D721Med (cell line): ENCODE measurements at regions not wholly inside any gene's neighbourhood (a gene's known extent, or its start where the extent isn't known, plus 50 kb on each side); places are given as distances from the start of the nearest gene placed in this dataset.
"Not testable (repeated sequence)": the region's sequence is repeated elsewhere in the genome, so short reads cannot be mapped to it uniquely, and the experiment has no call there.

Source experiments
- DNase-seq: peaks from one replicate; pipeline ENCODE4 v3.0.0; 2011; ENCODE audit warnings: low spot score; ENCODE audit not compliant: insufficient read length
- FAIRE-seq: peaks from 2 replicates; lab custom pipeline; 2011; peaks lifted over from hg19 to GRCh38; lab: Jason Lieb, UNC
- TF ChIP-seq, protein P1 (sequence below): IDR thresholded peaks from 2 replicates; pipeline ENCODE4 v1.5.1; 2012; ENCODE audit warnings: mild to moderate bottlenecking, control low read depth; ENCODE audit not compliant: insufficient read depth; ENCODE audit errors: missing control alignments

DNA sequence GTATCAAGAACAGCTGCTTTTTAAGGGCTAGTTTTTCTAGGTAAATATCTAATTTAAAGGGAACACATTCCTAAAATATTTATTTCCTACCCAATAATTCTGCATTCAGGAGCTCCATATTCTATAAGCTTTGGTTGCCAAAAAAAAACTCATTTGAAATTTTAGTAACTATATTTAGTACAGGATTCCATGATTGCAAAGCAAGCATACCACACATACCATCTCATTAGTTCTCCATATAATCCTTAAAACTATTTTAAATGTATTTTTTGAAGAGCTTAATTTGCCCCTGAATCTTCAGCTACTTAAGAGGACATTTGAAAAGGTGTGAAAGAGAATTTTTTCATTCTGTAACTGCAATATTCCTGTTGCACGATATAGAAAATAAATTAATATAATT, 877.0 kb downstream of the NR2F1-AS1 start:
- TF ChIP-seq, protein P1, sequence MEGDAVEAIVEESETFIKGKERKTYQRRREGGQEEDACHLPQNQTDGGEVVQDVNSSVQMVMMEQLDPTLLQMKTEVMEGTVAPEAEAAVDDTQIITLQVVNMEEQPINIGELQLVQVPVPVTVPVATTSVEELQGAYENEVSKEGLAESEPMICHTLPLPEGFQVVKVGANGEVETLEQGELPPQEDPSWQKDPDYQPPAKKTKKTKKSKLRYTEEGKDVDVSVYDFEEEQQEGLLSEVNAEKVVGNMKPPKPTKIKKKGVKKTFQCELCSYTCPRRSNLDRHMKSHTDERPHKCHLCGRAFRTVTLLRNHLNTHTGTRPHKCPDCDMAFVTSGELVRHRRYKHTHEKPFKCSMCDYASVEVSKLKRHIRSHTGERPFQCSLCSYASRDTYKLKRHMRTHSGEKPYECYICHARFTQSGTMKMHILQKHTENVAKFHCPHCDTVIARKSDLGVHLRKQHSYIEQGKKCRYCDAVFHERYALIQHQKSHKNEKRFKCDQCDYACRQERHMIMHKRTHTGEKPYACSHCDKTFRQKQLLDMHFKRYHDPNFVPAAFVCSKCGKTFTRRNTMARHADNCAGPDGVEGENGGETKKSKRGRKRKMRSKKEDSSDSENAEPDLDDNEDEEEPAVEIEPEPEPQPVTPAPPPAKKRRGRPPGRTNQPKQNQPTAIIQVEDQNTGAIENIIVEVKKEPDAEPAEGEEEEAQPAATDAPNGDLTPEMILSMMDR, result no peak
- DNase-seq, result no peak
- FAIRE-seq, result no peak

DNA sequence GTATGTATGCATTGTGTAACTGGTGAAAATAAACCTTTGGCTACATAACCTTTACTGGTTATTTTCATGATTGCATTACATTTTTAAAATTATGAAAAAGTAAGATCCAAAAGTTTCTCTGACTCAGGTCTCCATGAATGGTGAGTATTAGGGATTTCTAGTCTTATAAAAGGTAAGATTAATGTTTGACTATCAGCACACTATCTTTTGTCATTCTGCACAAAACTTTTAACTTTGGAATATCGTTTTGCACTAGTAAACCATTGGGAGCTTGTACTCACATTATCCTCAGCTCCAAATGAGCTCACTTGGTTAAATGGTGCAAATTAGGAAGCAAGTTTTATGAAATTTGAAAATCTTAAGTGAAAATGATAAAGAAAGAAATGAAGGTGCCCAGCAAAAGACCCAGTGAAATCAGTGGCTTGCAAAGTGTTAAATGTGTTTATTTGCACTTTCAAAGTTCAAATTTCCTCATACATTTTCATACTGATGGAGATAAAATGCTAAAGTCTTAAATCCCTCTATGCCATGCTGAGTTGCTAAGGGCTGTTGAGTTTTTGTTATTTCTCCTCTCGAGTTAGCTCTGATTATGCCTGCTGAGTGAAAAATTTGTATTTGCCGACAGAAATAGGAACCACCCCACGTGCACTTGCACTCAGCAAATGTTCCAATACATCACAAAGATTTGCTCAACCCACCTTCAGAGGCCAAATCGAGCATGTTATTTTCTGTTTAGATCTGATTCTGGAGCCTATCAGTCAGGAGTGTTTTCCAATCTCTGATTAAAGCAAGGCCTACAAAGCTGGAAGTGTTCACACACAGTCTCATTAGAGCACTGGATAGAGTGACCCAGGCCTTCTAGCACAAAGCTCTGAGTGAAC, 885.7 kb downstream of the NR2F1-AS1 start:
- TF ChIP-seq, protein P1, result no peak
- DNase-seq, result no peak
- FAIRE-seq, result no peak

DNA sequence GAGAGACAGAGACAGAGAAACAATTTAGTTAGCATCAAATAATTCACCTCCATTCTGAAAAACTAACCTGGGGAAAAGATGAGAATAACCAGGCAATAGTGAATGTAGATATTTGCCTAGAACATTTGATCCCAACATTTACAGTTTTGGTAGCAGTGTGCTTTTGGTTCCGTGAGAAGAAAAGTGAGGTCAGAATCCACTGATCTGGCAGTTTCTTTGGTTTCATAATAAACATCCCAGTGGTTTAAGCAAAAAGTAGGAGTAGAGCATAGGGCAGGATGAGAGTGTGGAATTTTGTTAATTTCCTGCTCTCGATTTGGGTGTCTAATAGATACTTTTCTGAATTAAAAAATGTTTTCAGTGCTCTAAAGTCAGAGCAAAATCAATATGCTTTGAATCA, 887.0 kb downstream of the NR2F1-AS1 start:
- TF ChIP-seq, protein P1, result no peak
- no peak for DNase-seq
- FAIRE-seq, result no peak

DNA sequence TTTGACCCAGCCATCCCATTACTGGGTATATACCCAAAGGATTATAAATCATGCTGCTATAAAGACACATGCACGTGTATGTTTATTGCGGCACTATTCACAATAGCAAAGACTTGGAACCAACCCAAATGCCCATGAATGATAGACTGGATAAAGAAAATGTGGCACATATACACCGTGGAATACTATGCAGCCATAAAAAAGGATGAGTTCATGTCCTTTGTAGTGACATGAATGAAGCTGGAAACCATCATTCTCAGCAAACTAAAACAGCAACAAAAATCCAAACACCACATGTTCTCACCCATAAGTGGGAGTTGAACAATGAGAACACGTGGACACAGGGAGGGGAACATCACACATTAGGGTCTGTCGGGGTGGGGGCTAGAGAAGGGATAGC, 889.1 kb downstream of the NR2F1-AS1 start:
- FAIRE-seq, DNase-seq: not testable (repeated sequence)

DNA sequence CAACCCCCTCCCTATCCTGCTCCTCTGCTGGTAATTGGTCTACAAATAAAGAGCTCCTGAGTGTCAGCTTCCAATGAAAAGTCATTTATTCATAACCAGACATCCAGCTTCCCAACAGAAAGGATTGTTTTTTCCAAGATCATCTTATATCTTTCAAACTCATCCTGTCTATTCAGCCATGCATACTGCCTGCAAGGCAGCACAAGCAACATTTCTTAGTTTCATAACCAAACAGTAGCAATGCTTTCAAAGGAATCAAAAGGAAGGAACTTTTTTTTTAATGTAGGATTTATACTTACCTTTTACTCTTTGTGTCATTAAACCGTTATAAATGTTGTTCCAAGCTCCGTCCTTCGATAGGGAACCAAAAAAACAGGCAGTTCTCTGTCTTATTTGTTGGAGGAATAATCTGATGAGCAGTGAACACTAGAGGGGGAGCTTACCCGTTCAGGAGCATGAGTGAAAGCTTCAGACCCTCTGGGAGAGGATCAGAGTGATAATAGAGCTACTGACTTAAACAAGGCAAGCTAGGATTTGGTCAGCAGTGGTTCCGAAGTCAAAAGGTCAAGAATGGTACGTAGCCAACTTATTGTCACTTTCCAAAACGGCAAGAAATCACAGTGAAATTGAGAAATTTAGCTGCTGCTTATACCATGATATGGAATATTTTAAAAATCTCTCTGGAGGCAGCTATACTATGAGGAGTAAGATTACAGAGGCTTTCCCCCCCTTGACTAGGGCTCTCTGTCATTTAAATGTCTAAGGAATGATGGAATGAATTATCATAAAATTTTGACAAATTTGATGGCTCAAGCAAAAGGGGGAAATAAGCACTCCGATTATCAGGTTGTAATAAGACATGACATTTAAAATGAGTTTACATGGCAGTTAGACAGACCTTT, 892.9 kb downstream of the NR2F1-AS1 start:
- FAIRE-seq (peak; percentile 82), DNase-seq (no peak)
- TF ChIP-seq, protein P1, result peak; percentile 66

DNA sequence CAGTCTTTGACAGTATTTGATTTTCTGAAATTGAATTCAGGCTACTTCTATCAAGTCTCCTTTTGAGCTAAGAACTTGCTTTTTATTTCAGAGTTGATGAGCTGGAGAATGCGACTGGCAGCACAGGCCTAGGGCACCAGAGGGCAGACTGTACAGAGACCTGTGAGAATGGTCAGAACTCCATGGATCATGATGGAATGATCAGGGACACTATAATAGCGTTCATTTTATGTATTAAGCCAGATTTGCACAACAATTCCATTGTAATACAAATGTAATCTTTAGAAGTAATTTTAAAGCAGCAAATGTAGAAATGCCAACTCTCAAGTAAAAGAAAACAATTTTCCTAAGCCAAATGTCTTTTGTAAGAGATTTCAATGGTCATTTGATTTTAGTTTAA, 902.4 kb downstream of the NR2F1-AS1 start:
- TF ChIP-seq, protein P1, result peak; percentile 19
- DNase-seq (no peak), FAIRE-seq (peak; percentile 51)
